Muscle of leg (tissue), 3 donors: ENCODE measurements at regions not wholly inside any gene's neighbourhood (a gene's known extent, or its start where the extent isn't known, plus 50 kb on each side); places are given as distances from the start of the nearest gene placed in this dataset.
"Not testable (repeated sequence)": the region's sequence is repeated elsewhere in the genome, so short reads cannot be mapped to it uniquely, and the experiment has no call there.

Experiments
- DNase-seq: peaks from one replicate; pipeline ENCODE4 v3.0.0; 2013
- H3K27ac ChIP-seq: one replicate; pipeline ENCODE4 v1.5.1; 2013; ENCODE audit warnings: mild to moderate bottlenecking, low read length, control low read depth
- H3K27me3 ChIP-seq: one replicate; pipeline ENCODE4 v1.6.1; 2013; ENCODE audit warnings: low read length; ENCODE audit not compliant: control insufficient read depth, insufficient read depth
- H3K36me3 ChIP-seq: one replicate; pipeline ENCODE4 v1.6.1; 2013; ENCODE audit warnings: low read length; ENCODE audit not compliant: control insufficient read depth, insufficient read depth
- H3K4me1 ChIP-seq: one replicate; pipeline ENCODE4 v1.6.1; 2013; ENCODE audit warnings: low read length; ENCODE audit not compliant: control insufficient read depth, insufficient read depth
- H3K4me3 ChIP-seq: one replicate; pipeline ENCODE4 v1.5.1; 2013; ENCODE audit warnings: low read length, control low read depth
- H3K9me3 ChIP-seq: replicated peaks from 2 replicates; pipeline ENCODE4 v1.6.1; 2013; ENCODE audit warnings: low read depth, low read length; ENCODE audit not compliant: control insufficient read depth
- WGBS: methylation state at CpG from one replicate; pipeline ENCODE4 v1.1.5; 2013; ENCODE audit warnings: missing lambda C conversion rate; ENCODE audit not compliant: insufficient coverage; 5-methylcytosine and 5-hydroxymethylcytosine counted together

- peak; percentile 12 for DNase-seq
- no peaks in the 10 kb centered on the region for H3K9me3 ChIP-seq
- H3K4me1 ChIP-seq: no peaks in the 10 kb centered on the region
- no peaks in the 10 kb centered on the region for H3K27me3 ChIP-seq
- no peaks in the 10 kb centered on the region for H3K36me3 ChIP-seq
- H3K27ac ChIP-seq: no peak overlapping the region
- H3K4me3 ChIP-seq: no peak overlapping the region
- 50% methylated on average over 1 of the region's 3 CpGs for WGBS
Observed at GRCh38 chr2:49767316-49767715, 613.0 kb upstream of the FSHR start.

DNA sequence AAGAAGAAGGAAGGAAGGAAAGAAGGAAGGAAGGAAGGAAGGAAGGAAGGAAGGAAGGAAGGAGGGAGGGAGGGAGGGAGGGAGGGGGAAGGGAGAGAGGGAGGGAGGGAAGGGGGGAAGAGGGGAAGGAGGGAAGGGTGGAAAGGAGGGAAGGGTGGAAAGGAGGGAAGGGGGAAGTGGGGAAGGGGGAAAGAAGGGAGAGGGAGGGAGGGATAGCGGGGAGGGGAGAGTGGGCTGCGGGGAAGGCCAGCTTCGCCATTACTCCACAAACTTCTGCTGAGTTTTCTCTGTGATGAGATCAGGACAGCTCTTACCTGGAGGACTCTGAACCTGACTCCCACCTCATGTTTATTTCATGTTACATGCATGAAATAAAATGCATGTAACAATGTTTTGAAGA lies 601.5 kb upstream of the FSHR start:
- Histone ChIP-seq H3K4me1 (no peaks in the 10 kb centered on the region), H3K27me3 (no peaks in the 10 kb centered on the region), H3K36me3 (no peaks in the 10 kb centered on the region), H3K27ac (no peak overlapping the region), H3K9me3 (no peaks in the 10 kb centered on the region), H3K4me3 (no peak overlapping the region)
- no peak for DNase-seq
- no CpG with 5 or more reads among the region's 3 CpGs for whole genome bisulfite sequencing

DNA sequence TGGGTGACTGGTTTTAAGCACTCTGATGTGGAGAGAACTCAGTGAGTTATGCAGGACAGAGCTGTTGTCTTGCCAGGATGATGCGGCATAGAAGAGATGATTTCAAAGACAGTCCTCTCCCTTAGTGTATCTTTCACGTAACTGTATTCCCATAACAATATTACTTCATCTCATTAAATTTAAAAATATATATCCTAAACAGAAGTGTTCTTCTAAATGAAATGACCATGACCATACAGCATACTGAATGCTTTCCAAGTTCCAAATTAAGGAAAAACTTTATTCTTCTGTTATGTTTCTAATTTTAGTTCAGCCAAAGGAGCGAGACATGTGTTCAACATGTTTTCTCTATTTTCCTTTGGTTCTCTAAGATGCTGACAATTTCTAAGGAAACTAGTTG lies 600.1 kb upstream of the FSHR start:
- no peak overlapping the region for H3K4me3 ChIP-seq
- no peaks in the 10 kb centered on the region for H3K4me1 ChIP-seq
- no CpG with 5 or more reads among the region's 3 CpGs for WGBS
- no peaks in the 10 kb centered on the region for H3K36me3 ChIP-seq
- DNase-seq: peak; percentile 83
- no peak overlapping the region for H3K27ac ChIP-seq
- no peaks in the 10 kb centered on the region for H3K27me3 ChIP-seq
- no peaks in the 10 kb centered on the region for H3K9me3 ChIP-seq

DNA sequence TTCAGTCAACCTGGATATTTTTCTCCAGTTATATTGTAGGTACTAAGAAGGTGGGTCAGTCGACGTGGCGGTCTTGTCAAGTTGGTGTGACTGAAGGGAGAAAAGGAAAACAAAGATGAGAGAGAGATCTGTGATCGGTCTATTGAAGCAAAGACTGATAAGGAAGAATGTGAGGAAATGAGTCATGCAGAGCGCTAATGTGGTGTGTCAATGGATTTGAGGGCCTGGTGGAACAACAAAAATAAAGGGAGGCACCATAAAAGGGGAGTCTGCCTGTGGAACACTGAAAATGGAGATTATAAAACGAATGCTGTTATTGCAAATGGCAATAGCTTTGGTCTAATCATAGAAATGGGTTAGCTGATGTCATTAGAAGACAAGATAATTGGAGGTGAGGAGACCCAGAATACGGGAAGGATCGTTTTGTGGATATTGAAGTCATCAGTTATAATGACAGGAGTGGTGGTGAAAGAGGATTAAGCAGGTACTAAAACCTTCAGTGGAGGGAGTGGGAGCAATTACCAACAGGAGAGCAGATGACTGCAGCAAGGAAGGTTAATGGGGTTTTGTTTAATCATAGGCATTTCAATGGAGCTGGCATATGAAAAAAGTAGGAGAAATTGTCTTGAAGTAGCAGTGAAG lies 599.1 kb upstream of the FSHR start:
- Histone ChIP-seq H3K4me3 (no peak overlapping the region), H3K9me3 (no peaks in the 10 kb centered on the region), H3K36me3 (no peaks in the 10 kb centered on the region), H3K27ac (no peak overlapping the region), H3K27me3 (no peaks in the 10 kb centered on the region), H3K4me1 (no peaks in the 10 kb centered on the region)
- WGBS: 67% methylated on average over 8 of the region's 8 CpGs
- DNase-seq: no peak

GRCh38 chr2:49737606-49738005 lies 583.3 kb upstream of the FSHR start:
- Histone ChIP-seq H3K4me1 (no peaks in the 10 kb centered on the region), H3K36me3 (no peaks in the 10 kb centered on the region), H3K4me3 (no peak overlapping the region), H3K9me3 (peaks cover 4% of the 10 kb centered on the region), H3K27me3 (no peaks in the 10 kb centered on the region), H3K27ac (no peak overlapping the region)
- no CpG with 5 or more reads among the region's 2 CpGs for WGBS
- no peak for DNase-seq

- H3K4me3 ChIP-seq, H3K36me3 ChIP-seq, H3K9me3 ChIP-seq, H3K27me3 ChIP-seq, DNase-seq, H3K4me1 ChIP-seq, H3K27ac ChIP-seq: not testable (repeated sequence)
- 100% methylated on average over 1 of the region's 4 CpGs for WGBS
Observed at GRCh38 chr2:49732924-49733323, 578.6 kb upstream of the FSHR start.

- Histone ChIP-seq H3K4me1 (no peaks in the 10 kb centered on the region), H3K27me3 (no peaks in the 10 kb centered on the region), H3K4me3 (no peak overlapping the region), H3K36me3 (no peaks in the 10 kb centered on the region), H3K27ac (no peak overlapping the region), H3K9me3 (no peaks in the 10 kb centered on the region)
- DNase-seq: no peak
Observed at GRCh38 chr2:49719241-49719640, 564.9 kb upstream of the FSHR start.

DNA sequence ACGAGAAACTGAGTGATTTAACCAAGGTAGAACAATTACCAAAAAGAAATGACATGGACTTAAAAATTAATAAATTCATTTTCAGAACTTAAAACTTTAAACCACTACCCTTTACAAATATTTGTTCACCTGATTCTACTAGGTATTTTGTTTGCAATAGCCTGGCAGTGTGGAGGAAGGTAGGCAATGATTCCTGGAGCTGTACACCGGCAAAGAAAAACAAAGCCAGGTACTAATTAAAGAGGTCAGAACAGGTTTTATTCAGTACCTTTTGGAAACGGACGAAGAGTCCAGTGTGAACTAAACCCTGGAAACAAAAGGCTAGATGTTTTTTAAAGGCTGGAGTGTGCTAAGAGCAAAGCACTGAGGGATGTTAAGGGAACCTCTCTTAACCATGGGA lies 561.3 kb upstream of the FSHR start:
- H3K27me3 ChIP-seq: no peaks in the 10 kb centered on the region
- H3K27ac ChIP-seq: no peak overlapping the region
- H3K9me3 ChIP-seq: no peaks in the 10 kb centered on the region
- H3K36me3 ChIP-seq: no peaks in the 10 kb centered on the region
- H3K4me1 ChIP-seq: no peaks in the 10 kb centered on the region
- WGBS: 90% methylated on average over 1 of the region's 4 CpGs
- DNase-seq: no peak
- no peak overlapping the region for H3K4me3 ChIP-seq

DNA sequence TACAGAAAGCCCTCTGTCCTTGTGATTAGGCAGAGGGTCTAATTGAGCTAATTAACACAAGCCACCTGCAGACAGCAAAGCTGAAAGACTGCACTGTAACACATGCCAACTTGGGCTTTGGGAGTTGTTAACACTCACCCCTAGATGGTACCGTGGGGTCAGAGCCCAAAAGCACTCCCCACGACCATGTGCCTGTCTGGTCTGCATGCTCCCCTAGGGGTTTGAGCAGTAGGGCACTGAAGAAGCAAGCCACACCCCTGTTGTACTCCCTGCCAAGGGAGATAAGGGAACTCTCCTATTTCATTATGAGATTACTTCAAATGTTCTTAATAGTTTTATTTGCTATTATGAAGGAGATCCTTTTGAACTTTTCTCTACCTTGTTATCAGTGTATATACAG lies 560.1 kb upstream of the FSHR start:
- DNase-seq: no peak
- 61% methylated on average over 2 of the region's 2 CpGs for WGBS
- Histone ChIP-seq H3K27ac (no peak overlapping the region), H3K9me3 (no peaks in the 10 kb centered on the region), H3K27me3 (no peaks in the 10 kb centered on the region), H3K4me3 (no peak overlapping the region), H3K4me1 (no peaks in the 10 kb centered on the region), H3K36me3 (no peaks in the 10 kb centered on the region)

DNA sequence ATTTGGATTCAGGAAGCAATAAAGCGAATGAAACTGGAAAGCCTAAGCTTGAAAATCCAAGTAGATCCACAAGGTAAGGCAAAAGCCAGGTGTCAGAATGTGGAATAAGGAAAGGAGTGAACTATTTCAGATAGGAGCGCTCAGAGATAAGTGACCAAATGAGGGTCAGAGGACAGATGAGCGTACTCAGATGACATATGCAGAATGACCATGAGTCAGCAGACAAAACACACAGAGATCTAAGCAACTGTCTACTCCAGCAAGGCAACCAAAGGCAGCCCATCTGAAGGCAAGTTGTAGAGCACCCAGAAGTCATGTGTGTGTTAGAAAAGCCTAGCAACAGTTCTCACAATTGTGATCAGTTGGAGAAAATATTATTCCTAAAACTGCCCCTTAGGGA lies 548.4 kb upstream of the FSHR start:
- H3K9me3 ChIP-seq: no peaks in the 10 kb centered on the region
- no peaks in the 10 kb centered on the region for H3K27me3 ChIP-seq
- H3K36me3 ChIP-seq: no peaks in the 10 kb centered on the region
- H3K4me3 ChIP-seq: no peak overlapping the region
- H3K27ac ChIP-seq: no peak overlapping the region
- no peak for DNase-seq
- no peaks in the 10 kb centered on the region for H3K4me1 ChIP-seq
- WGBS: 100% methylated on average over 2 of the region's 3 CpGs

DNA sequence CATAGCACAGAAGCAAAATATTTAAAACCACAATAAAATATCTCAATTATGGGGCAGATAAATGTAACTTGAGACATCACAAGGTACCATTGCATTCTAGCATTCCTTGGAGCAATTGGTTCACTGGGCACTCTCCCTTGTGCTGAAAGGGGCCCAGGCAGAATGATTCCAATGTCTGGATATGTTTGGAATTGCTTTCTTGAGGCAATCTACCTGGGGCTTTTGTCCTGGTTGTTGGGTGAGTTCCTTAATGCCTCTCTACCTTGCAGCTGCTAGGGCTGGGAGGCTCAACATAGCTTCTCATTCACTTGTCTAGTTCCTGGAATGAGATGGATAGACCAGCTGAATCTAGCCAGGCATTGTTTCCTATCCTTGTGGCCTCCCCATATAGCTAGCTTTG lies 539.6 kb upstream of the FSHR start:
- Histone ChIP-seq H3K4me3 (no peak overlapping the region), H3K4me1 (no peaks in the 10 kb centered on the region), H3K27ac (no peak overlapping the region), H3K9me3 (no peaks in the 10 kb centered on the region), H3K27me3 (no peaks in the 10 kb centered on the region), H3K36me3 (no peaks in the 10 kb centered on the region)
- DNase-seq: no peak
